ENCODE measurements at regions not wholly inside any gene's neighbourhood (a gene's known extent, or its start where the extent isn't known, plus 50 kb on each side); places are given as distances from the start of the nearest gene placed in this dataset.

- Histone ChIP-seq H2BK15ac (ENCODE audit: low read depth, low read length) (no peak overlapping the region), H3K79me1 (ENCODE audit: low read depth in 1 of 2, low read length in 2 of 2) (no peaks in the 10 kb centered on the region), H3K9ac (ENCODE audit: low read depth, low read length) (no peak overlapping the region), H3K4me3 (ENCODE audit: insufficient read depth, low read depth, low read length) (no peak overlapping the region), H3K9me3 (ENCODE audit: control insufficient read depth, insufficient read depth, low read length) (no peaks in the 10 kb centered on the region; the same call in 1 of the 2 replicates), H2AK5ac (ENCODE audit: low read depth, low read length) (no peak overlapping the region), H3K23ac (ENCODE audit: low read depth, low read length) (no peak overlapping the region), H2AFZ (replicated peaks; ENCODE audit: low read length, poor library complexity) (no peak overlapping the region), H2BK5ac (ENCODE audit: low read depth, low read length, poor library complexity, severe bottlenecking) (no peak overlapping the region), H4K91ac (ENCODE audit: insufficient read depth, low read depth, low read length) (no peak overlapping the region), H3K18ac (ENCODE audit: low read depth, low read length) (no peak overlapping the region), H3K36me3 (ENCODE audit: control insufficient read depth, insufficient read depth, low read length) (no peaks in the 10 kb centered on the region), H3K27me3 (ENCODE audit: control insufficient read depth, insufficient read depth, low read length) (no peaks in the 10 kb centered on the region), H3K4me2 (ENCODE audit: low read depth, low read length) (no peak overlapping the region), H2BK20ac (ENCODE audit: low read depth, low read length) (no peak overlapping the region), H3K9me1 (ENCODE audit: insufficient read depth, low read length) (no peaks in the 10 kb centered on the region), H3K4ac (ENCODE audit: low read depth, low read length) (no peak overlapping the region), H3K56ac (ENCODE audit: extremely low read depth, insufficient read depth, low read length) (no peak overlapping the region), H4K20me1 (ENCODE audit: insufficient read depth, low read length) (no peaks in the 10 kb centered on the region), H2AK9ac (replicated peaks; ENCODE audit: low read depth, low read length, poor library complexity) (no peak overlapping the region), H4K5ac (ENCODE audit: low read depth, low read length) (no peak overlapping the region), H2BK120ac (ENCODE audit: low read depth, low read length) (no peak overlapping the region), H3K14ac (replicated peaks; ENCODE audit: low read depth, low read length) (no peak overlapping the region), H3K4me1 (ENCODE audit: control insufficient read depth, insufficient read depth, low read length) (peaks cover 5% of the 10 kb centered on the region), H3K27ac (ENCODE audit: insufficient read depth, low read length) (no peak overlapping the region), H4K8ac (ENCODE audit: low read depth in 2 of 2, low read length in 2 of 2) (no peak overlapping the region)
- no peak for ATAC-seq (ENCODE audit: low read depth)
- ChIA-PET POLR2A (ENCODE audit: unreplicated experiment) (interaction anchor here (0.6 kb wide), 1 partner anchor 110 kb away, joined by 6 read pairs; no protein-coding TSS in a partner anchor), CTCF (interaction anchor here (0.9 kb wide), 1 partner anchor 42 kb away, joined by 3 read pairs; no protein-coding TSS in a partner anchor)
- BruUV-seq (replicated peaks) = no TSS peak
- TF ChIP-seq SMC3 (IDR thresholded peaks at IDR 0.05; ENCODE audit: low read depth, low read length) (no peak), MAZ (IDR thresholded peaks at IDR 0.05; ENCODE audit: borderline replicate concordance, low read depth, low read length) (no peak), BHLHE40 (IDR thresholded peaks at IDR 0.05; ENCODE audit: low read depth, low read length) (no peak), USF2 (IDR thresholded peaks at IDR 0.05; ENCODE audit: low read depth, low read length) (no peak)
- DNase-seq = no peak
- dilution Hi-C loops (cut with HindIII; ENCODE audit: low sequenced_read_pairs, unreplicated experiment) = no loop called here
- in situ Hi-C loops (cut with MboI; ENCODE audit: low sequenced_read_pairs) = loop anchor here (10.0 kb wide), 1 partner anchor 484 kb away; no protein-coding TSS in a partner anchor
- intact Hi-C loops (cut with micrococcal nuclease) = no loop called here
- no CpG with 5 or more reads among the region's 2 CpGs for WGBS, 2 experiments (ENCODE audit: extremely low coverage in 2 of 2, insufficient read length in 1 of 2)
These were observed 133.1 kb upstream of the RIPOR2 start for GRCh38 chr6:25068866-25069265.

All from IMR-90 (cell line).